HCT116 (cell line): ENCODE measurements at regions not wholly inside any gene's neighbourhood (a gene's known extent, or its start where the extent isn't known, plus 50 kb on each side); places are given as distances from the start of the nearest gene placed in this dataset.
A peak's percentile ranks its signal among the peaks of the same experiment; 100 is the strongest.

ENCODE experiments used
- ATAC-seq: fragments of 200-7000 bp; cut with Tn5 transposase; 2 replicates; pipeline ENCODE4 v1.9.1; 2020; ENCODE audit warnings: mild to moderate bottlenecking, moderate library complexity
- BruUV-seq: library from RNA; stranded (reverse); fragments of 400-500 nt; replicated peaks from 2 replicates; lab custom pipeline; 2021; lab: Mats Ljungman, UMichigan
- CTCF ChIA-PET: fragments of 300-600 bp; sonication (Branson Sonifier 250); formaldehyde crosslinking; loops from one replicate; lab custom pipeline; 2021; ENCODE audit warnings: antibody characterized with exemption; lab: Charles Lee
- POLR2A ChIA-PET: fragments of 300-600, 350-600 bp; sonication (Branson Sonifier 250); formaldehyde crosslinking; loops from one replicate; lab custom pipeline; 2021; ENCODE audit warnings: antibody characterized with exemption; lab: Charles Lee
- RAD21 ChIA-PET, 2 experiments: fragments of 300-600 bp; sonication (Branson Sonifier 250); formaldehyde crosslinking; loops; one replicate each; lab custom pipeline; 2023; ENCODE audit warnings: low total read pairs in 2 of 2; ENCODE audit not compliant: uncharacterized antibody in 2 of 2, unreplicated experiment in 2 of 2, low non-redundant PET in 1 of 2; lab: Charles Lee
- DNase-seq: peaks from one replicate; pipeline ENCODE4 v3.0.0-alpha.2; 2010; ENCODE audit warnings: low read depth, low spot score
- H2AFZ ChIP-seq: fragments of 200-600 bp; shearing (Covaris generic), sonication (generic); 2 replicates; pipeline ENCODE4 v1.6.1; 2017; ENCODE audit warnings: low read depth, mixed run types, mixed read lengths, antibody characterized with exemption, low read length; ENCODE audit not compliant: poor library complexity, severe bottlenecking
- H3K27ac ChIP-seq: 2 replicates; pipeline ENCODE4 v1.5.1; 2012; ENCODE audit warnings: low read depth, low read length
- H3K27me3 ChIP-seq: fragments of 200-600 bp; sonication (generic); 2 replicates; pipeline ENCODE4 v1.6.1; 2016; ENCODE audit warnings: mixed run types, low read length, mixed read lengths; ENCODE audit not compliant: insufficient read depth
- H3K36me3 ChIP-seq, 2 experiments: fragments of 200-500 bp in 1 of 2; fragments of 200-600 bp in 1 of 2; sonication (Bioruptor generic) in 1 of 2; sonication (generic) in 1 of 2; 2 replicates each; pipeline versions ENCODE4 v1.5.1 to v1.6.1; 2014 to 2016; ENCODE audit warnings: low read length in 2 of 2, inconsistent platforms in 1 of 2, mixed read lengths in 1 of 2, mixed run types in 1 of 2; ENCODE audit not compliant: insufficient read depth in 2 of 2, control insufficient read depth in 1 of 2
- H3K4me1 ChIP-seq, 2 experiments: fragments of 200-600 bp in 1 of 2; sonication (generic) in 1 of 2; 2 replicates each; pipeline versions ENCODE4 v1.5.1 to v1.6.1; 2012 to 2017; ENCODE audit warnings: low read length in 2 of 2, inconsistent platforms in 1 of 2, mild to moderate bottlenecking in 1 of 2, mixed read lengths in 1 of 2, mixed run types in 1 of 2, moderate library complexity in 1 of 2; ENCODE audit not compliant: insufficient read depth in 2 of 2, control insufficient read depth in 1 of 2
- H3K4me2 ChIP-seq: fragments of 200-600 bp; sonication (generic); 2 replicates; pipeline ENCODE4 v1.6.1; 2017; ENCODE audit warnings: mixed run types, low read length, mixed read lengths
- H3K4me3 ChIP-seq, 2 experiments: fragments of 200-600 bp in 1 of 2; sonication (generic) in 1 of 2; replicated peaks in 1 of 2; 2 replicates each; pipeline ENCODE4 v1.5.1; 2011 to 2016; ENCODE audit warnings: low read length in 2 of 2, control low read depth in 1 of 2, low read depth in 1 of 2, mild to moderate bottlenecking in 1 of 2, mixed read lengths in 1 of 2, mixed run types in 1 of 2
- H3K79me2 ChIP-seq: fragments of 200-600 bp; sonication (generic); 2 replicates; pipeline ENCODE4 v1.6.1; 2017; ENCODE audit warnings: mild to moderate bottlenecking, mixed run types, low read length, moderate library complexity, mixed read lengths; ENCODE audit not compliant: insufficient read depth
- H3K9ac ChIP-seq: fragments of 200-600 bp; sonication (generic); 2 replicates; pipeline ENCODE4 v1.6.1; 2016; ENCODE audit warnings: low read length, mixed read lengths
- H3K9me2 ChIP-seq: fragments of 200-600 bp; sonication (generic), shearing (Covaris generic); 2 replicates; pipeline ENCODE4 v1.6.1; 2017; ENCODE audit warnings: mixed run types, mild to moderate bottlenecking, moderate library complexity; ENCODE audit not compliant: insufficient read depth
- H3K9me3 ChIP-seq, 2 experiments: fragments of 200-500 bp in 1 of 2; fragments of 200-600 bp in 1 of 2; sonication (Bioruptor generic) in 1 of 2; sonication (generic) in 1 of 2; 2 replicates each; pipeline ENCODE4 v1.6.1; 2014 to 2017; ENCODE audit warnings: low read length in 2 of 2, mixed read lengths in 2 of 2, inconsistent platforms in 1 of 2, low read depth in 1 of 2, mild to moderate bottlenecking in 1 of 2, mixed run types in 1 of 2, moderate library complexity in 1 of 2; ENCODE audit not compliant: control insufficient read depth in 1 of 2, insufficient read depth in 1 of 2
- H4K20me1 ChIP-seq: fragments of 200-600 bp; sonication (generic), shearing (Covaris generic); 2 replicates; pipeline ENCODE4 v1.6.1; 2017; ENCODE audit warnings: mixed run types, mild to moderate bottlenecking, moderate library complexity; ENCODE audit not compliant: insufficient read depth
- CBX3 ChIP-seq: IDR thresholded peaks from 2 replicates; pipeline ENCODE4 v1.6.1; 2012; ENCODE audit warnings: low read depth
- CTCF ChIP-seq, 3 experiments: fragments of 200-600 bp in 1 of 3; sonication (generic) in 1 of 3; IDR thresholded peaks in 2 of 3; conservative IDR thresholded peaks in 1 of 3; 2 replicates each; pipeline ENCODE4 v1.5.1; 2012 to 2017; ENCODE audit warnings: low read depth in 2 of 3, low read length in 2 of 3, antibody characterized with exemption in 1 of 3, borderline replicate concordance in 1 of 3, control low read depth in 1 of 3, mild to moderate bottlenecking in 1 of 3, mixed read lengths in 1 of 3, mixed run types in 1 of 3, moderate library complexity in 1 of 3; ENCODE audit not compliant: insufficient read depth in 1 of 3
- EZH2 ChIP-seq: fragments of 200-600 bp; sonication (generic); IDR thresholded peaks from 2 replicates; pipeline ENCODE4 v1.6.1; 2017; ENCODE audit warnings: antibody characterized with exemption, mixed run types
- FOSL1 ChIP-seq: IDR thresholded peaks from 2 replicates; pipeline ENCODE4 v1.6.1; 2012; ENCODE audit warnings: low read depth
- JUND ChIP-seq: IDR thresholded peaks from 2 replicates; pipeline ENCODE4 v1.6.1; 2012
- MAX ChIP-seq: IDR thresholded peaks from 2 replicates; pipeline ENCODE4 v1.6.1; 2012
- POLR2A ChIP-seq: IDR thresholded peaks from 2 replicates; pipeline ENCODE4 v1.7.0; 2011; ENCODE audit warnings: borderline replicate concordance; ENCODE audit not compliant: insufficient read depth, insufficient read length; ENCODE audit errors: extremely low read depth
- POLR2AphosphoS5 ChIP-seq: IDR thresholded peaks from 2 replicates; pipeline ENCODE4 v1.6.1; 2011; ENCODE audit warnings: mild to moderate bottlenecking, low read depth, low read length, moderate library complexity
- RAD21 ChIP-seq: IDR thresholded peaks from 2 replicates; pipeline ENCODE4 v1.6.1; 2012; ENCODE audit warnings: low read depth, mild to moderate bottlenecking
- SIN3A ChIP-seq: IDR thresholded peaks from 2 replicates; pipeline ENCODE4 v1.6.1; 2012; ENCODE audit warnings: low read depth
- SRF ChIP-seq: IDR thresholded peaks from 2 replicates; pipeline ENCODE4 v1.6.1; 2012; ENCODE audit warnings: low read depth
- YY1 ChIP-seq: IDR thresholded peaks from 2 replicates; pipeline ENCODE4 v1.6.1; 2011; ENCODE audit warnings: low read length, low read depth, moderate library complexity, mild to moderate bottlenecking; ENCODE audit not compliant: insufficient replicate concordance; ENCODE audit errors: extremely low read depth
- ZFX ChIP-seq: fragments of 450-650 bp; IDR thresholded peaks from 2 replicates; pipeline ENCODE4 v1.6.1; 2017
- ZNF274 ChIP-seq: fragments of 200-500 bp; sonication (Bioruptor generic); IDR thresholded peaks from 2 replicates; pipeline ENCODE4 v1.6.1; 2014; ENCODE audit warnings: mild to moderate bottlenecking, low read depth, low read length, inconsistent platforms
- intact Hi-C: fragments of 100-400 bp; cut with micrococcal nuclease; formaldehyde crosslinking; loops from 2 replicates; pipeline ENCODE4 v1.10.0; 2022
- TF ChIP-seq, protein P1 (sequence below): IDR thresholded peaks from 2 replicates; pipeline ENCODE4 v1.6.1; 2011; ENCODE audit warnings: mild to moderate bottlenecking, low read length, moderate library complexity; ENCODE audit not compliant: insufficient replicate concordance; ENCODE audit errors: extremely low read depth
- TF ChIP-seq, protein P2 (sequence below): IDR thresholded peaks from 2 replicates; pipeline ENCODE4 v1.6.1; 2012

- Histone ChIP-seq H3K79me2 (no peaks in the 10 kb centered on the region), H2AFZ (no peak overlapping the region), H3K4me1 (no peaks in the 10 kb centered on the region), H3K4me2 (no peak overlapping the region), H3K9me3 (no peaks in the 10 kb centered on the region), H3K36me3 (no peaks in the 10 kb centered on the region), H3K27ac (no peak overlapping the region), H3K27me3 (peaks cover 21% of the 10 kb centered on the region), H3K9me2 (no peaks in the 10 kb centered on the region), H3K9ac (no peak overlapping the region), H4K20me1 (no peaks in the 10 kb centered on the region), H3K4me3 (no peak overlapping the region)
- DNase-seq (no peak), ATAC-seq (peak; percentile 36; the same call in 1 of the 2 replicates)
- intact Hi-C loops: no loop called here
- BruUV-seq: no TSS peak
- ChIA-PET POLR2A (no interaction called here), RAD21 (no interaction called here), CTCF (no interaction called here)
- TF ChIP-seq RAD21 (no peak), MAX (no peak), CBX3 (no peak), JUND (no peak), YY1 (no peak), SIN3A (no peak), ZFX (no peak), SRF (no peak), POLR2AphosphoS5 (no peak), ZNF274 (no peak), POLR2A (no peak), FOSL1 (no peak), EZH2 (no peak), CTCF (IDR thresholded peaks at IDR 0.05 in 2 of 3, conservative IDR thresholded peaks at IDR 0.05 in 1 of 3; ENCODE audit: borderline replicate concordance in 1 of 3, insufficient read depth in 1 of 3, low read depth in 2 of 3, low read length in 2 of 3) (no peak)
- TF ChIP-seq, protein P1, sequence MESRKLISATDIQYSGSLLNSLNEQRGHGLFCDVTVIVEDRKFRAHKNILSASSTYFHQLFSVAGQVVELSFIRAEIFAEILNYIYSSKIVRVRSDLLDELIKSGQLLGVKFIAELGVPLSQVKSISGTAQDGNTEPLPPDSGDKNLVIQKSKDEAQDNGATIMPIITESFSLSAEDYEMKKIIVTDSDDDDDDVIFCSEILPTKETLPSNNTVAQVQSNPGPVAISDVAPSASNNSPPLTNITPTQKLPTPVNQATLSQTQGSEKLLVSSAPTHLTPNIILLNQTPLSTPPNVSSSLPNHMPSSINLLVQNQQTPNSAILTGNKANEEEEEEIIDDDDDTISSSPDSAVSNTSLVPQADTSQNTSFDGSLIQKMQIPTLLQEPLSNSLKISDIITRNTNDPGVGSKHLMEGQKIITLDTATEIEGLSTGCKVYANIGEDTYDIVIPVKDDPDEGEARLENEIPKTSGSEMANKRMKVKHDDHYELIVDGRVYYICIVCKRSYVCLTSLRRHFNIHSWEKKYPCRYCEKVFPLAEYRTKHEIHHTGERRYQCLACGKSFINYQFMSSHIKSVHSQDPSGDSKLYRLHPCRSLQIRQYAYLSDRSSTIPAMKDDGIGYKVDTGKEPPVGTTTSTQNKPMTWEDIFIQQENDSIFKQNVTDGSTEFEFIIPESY: no peak
- TF ChIP-seq, protein P2, sequence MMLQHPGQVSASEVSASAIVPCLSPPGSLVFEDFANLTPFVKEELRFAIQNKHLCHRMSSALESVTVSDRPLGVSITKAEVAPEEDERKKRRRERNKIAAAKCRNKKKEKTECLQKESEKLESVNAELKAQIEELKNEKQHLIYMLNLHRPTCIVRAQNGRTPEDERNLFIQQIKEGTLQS: no peak
These were observed 159.2 kb downstream of the CYLD start for GRCh38 chr16:50901062-50901461.
